ENCODE measurements at regions not wholly inside any gene's neighbourhood (a gene's known extent, or its start where the extent isn't known, plus 50 kb on each side); places are given as distances from the start of the nearest gene placed in this dataset.

DNA sequence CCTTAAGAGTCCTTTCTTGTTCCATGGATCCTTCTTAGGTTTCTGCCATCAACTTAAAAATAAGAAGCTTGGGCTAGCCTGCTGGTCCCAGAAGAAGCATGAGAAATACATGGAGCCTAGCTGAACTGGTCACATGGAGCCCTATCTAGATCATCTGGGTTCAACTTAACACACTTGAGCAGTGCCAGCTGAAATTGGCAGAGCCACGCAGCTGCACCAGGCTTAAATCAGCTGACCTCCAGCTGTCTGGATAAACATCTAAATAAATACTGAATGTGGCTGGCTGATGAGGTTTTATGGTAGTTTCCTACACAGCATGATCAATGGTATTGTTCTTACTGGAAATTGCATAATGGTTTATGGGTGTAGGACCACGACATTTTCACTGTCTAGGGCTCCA, 598.4 kb upstream of the FAM241A start:
- TF ChIP-seq ZBTB7A (IDR thresholded peaks at IDR 0.05; ENCODE audit: low read depth): no peak
- no peak for TF ChIP-seq FOXM1 (IDR thresholded peaks at IDR 0.05; ENCODE audit: borderline replicate concordance, low read depth)
- TF ChIP-seq MAX (IDR thresholded peaks at IDR 0.05): no peak
- no peak for TF ChIP-seq YY1 (IDR thresholded peaks at IDR 0.05; ENCODE audit: low read depth)
- TF ChIP-seq, protein P1, sequence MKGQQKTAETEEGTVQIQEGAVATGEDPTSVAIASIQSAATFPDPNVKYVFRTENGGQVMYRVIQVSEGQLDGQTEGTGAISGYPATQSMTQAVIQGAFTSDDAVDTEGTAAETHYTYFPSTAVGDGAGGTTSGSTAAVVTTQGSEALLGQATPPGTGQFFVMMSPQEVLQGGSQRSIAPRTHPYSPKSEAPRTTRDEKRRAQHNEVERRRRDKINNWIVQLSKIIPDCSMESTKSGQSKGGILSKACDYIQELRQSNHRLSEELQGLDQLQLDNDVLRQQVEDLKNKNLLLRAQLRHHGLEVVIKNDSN (IDR thresholded peaks at IDR 0.05): no peak
- TF ChIP-seq, protein P2, sequence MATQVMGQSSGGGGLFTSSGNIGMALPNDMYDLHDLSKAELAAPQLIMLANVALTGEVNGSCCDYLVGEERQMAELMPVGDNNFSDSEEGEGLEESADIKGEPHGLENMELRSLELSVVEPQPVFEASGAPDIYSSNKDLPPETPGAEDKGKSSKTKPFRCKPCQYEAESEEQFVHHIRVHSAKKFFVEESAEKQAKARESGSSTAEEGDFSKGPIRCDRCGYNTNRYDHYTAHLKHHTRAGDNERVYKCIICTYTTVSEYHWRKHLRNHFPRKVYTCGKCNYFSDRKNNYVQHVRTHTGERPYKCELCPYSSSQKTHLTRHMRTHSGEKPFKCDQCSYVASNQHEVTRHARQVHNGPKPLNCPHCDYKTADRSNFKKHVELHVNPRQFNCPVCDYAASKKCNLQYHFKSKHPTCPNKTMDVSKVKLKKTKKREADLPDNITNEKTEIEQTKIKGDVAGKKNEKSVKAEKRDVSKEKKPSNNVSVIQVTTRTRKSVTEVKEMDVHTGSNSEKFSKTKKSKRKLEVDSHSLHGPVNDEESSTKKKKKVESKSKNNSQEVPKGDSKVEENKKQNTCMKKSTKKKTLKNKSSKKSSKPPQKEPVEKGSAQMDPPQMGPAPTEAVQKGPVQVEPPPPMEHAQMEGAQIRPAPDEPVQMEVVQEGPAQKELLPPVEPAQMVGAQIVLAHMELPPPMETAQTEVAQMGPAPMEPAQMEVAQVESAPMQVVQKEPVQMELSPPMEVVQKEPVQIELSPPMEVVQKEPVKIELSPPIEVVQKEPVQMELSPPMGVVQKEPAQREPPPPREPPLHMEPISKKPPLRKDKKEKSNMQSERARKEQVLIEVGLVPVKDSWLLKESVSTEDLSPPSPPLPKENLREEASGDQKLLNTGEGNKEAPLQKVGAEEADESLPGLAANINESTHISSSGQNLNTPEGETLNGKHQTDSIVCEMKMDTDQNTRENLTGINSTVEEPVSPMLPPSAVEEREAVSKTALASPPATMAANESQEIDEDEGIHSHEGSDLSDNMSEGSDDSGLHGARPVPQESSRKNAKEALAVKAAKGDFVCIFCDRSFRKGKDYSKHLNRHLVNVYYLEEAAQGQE (IDR thresholded peaks at IDR 0.05; ENCODE audit: low read depth): no peak
- no peak for TF ChIP-seq CEBPB (IDR thresholded peaks at IDR 0.05)
- no peak for TF ChIP-seq EGR1 (IDR thresholded peaks at IDR 0.05)
- TF ChIP-seq CREB1 (IDR thresholded peaks at IDR 0.05; ENCODE audit: low read depth): no peak
- no peak for TF ChIP-seq TAF1 (IDR thresholded peaks at IDR 0.05; ENCODE audit: low read depth)
- no peak for TF ChIP-seq TEAD4 (IDR thresholded peaks at IDR 0.05)
- no peak for TF ChIP-seq RAD21 (IDR thresholded peaks at IDR 0.05; ENCODE audit: low read depth)
- no peak for TF ChIP-seq TCF12 (IDR thresholded peaks at IDR 0.05; ENCODE audit: low read depth)
- TF ChIP-seq NFIC (IDR thresholded peaks at IDR 0.05): no peak
- no peak for TF ChIP-seq EP300 (IDR thresholded peaks at IDR 0.05; ENCODE audit: borderline replicate concordance)

DNA sequence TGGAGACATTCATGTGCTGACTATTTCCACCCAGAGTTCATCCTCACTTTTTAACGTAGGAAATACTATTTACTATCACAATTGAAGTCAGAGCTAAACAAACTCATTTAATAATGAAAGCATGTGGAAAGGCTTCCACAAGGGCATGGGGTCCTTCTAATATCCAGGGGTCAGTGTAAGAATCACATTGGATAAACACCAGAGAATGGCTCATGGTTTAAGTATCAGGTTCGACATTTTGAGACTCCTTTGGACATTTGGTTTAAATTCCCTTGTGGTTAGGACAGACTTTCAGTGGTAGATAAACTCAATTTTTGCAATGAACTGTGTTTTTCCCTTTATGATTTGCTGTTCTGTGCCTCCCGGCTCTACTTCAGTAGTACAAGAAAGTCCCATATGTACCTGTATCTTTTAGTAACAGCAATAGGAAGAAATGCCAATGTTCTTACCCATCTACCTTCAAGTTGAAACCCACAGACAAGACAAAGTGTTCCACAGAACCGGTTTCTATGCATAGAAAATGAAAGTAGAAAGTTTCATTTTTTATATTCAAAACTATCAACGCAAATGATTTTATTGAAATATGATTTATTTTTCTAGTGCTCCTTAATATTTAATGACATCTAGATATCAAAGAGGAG, 589.0 kb upstream of the FAM241A start:
- TF ChIP-seq, protein P2 (IDR thresholded peaks at IDR 0.05; ENCODE audit: low read depth): no peak
- no peak for TF ChIP-seq CREB1 (IDR thresholded peaks at IDR 0.05; ENCODE audit: low read depth)

- no peak for TF ChIP-seq TCF12 (IDR thresholded peaks at IDR 0.05; ENCODE audit: low read depth)
- TF ChIP-seq RAD21 (IDR thresholded peaks at IDR 0.05; ENCODE audit: low read depth): no peak
- TF ChIP-seq, protein P2 (IDR thresholded peaks at IDR 0.05; ENCODE audit: low read depth): no peak
Measured at GRCh38 chr4:111556851-111557250, 588.4 kb upstream of the FAM241A start.

GRCh38 chr4:111562826-111563225, 582.4 kb upstream of the FAM241A start:
- no peak for TF ChIP-seq TEAD4 (IDR thresholded peaks at IDR 0.05)
- TF ChIP-seq CREB1 (IDR thresholded peaks at IDR 0.05; ENCODE audit: low read depth): no peak
- no peak for TF ChIP-seq EGR1 (IDR thresholded peaks at IDR 0.05)
- TF ChIP-seq, protein P2 (IDR thresholded peaks at IDR 0.05; ENCODE audit: low read depth): no peak
- TF ChIP-seq MAX (IDR thresholded peaks at IDR 0.05): no peak
- TF ChIP-seq RAD21 (IDR thresholded peaks at IDR 0.05; ENCODE audit: low read depth): no peak
- TF ChIP-seq ZBTB7A (IDR thresholded peaks at IDR 0.05; ENCODE audit: low read depth): no peak
- TF ChIP-seq, protein P1 (IDR thresholded peaks at IDR 0.05): no peak
- no peak for TF ChIP-seq YY1 (IDR thresholded peaks at IDR 0.05; ENCODE audit: low read depth)
- no peak for TF ChIP-seq CEBPB (IDR thresholded peaks at IDR 0.05)
- TF ChIP-seq TCF12 (IDR thresholded peaks at IDR 0.05; ENCODE audit: low read depth): no peak
- no peak for TF ChIP-seq NFIC (IDR thresholded peaks at IDR 0.05)
- no peak for TF ChIP-seq EP300 (IDR thresholded peaks at IDR 0.05; ENCODE audit: borderline replicate concordance)

Measured in Ishikawa (cell line).